ENCODE measurements at regions not wholly inside any gene's neighbourhood (a gene's known extent, or its start where the extent isn't known, plus 50 kb on each side); places are given as distances from the start of the nearest gene placed in this dataset.

DNA sequence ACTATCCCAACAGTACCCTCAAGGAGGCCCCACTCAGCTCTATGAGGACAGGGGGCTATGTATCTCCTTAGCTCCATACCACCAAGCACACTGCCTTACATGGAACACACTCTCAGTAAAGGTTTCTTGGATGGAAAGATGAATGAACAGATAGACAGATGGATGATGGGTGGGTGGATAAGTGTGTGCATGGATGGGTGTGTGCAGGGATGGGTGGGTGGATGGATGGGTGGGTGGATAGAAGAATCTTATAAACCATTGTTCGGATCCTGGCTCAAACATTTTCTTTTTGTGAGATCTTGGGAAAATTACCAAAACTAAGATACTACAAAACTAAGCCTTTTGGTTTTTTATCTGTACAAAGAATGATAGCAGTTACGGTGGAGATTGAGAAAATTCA, 111.0 kb upstream of the NFIA start:
- TF ChIP-seq, protein P1, sequence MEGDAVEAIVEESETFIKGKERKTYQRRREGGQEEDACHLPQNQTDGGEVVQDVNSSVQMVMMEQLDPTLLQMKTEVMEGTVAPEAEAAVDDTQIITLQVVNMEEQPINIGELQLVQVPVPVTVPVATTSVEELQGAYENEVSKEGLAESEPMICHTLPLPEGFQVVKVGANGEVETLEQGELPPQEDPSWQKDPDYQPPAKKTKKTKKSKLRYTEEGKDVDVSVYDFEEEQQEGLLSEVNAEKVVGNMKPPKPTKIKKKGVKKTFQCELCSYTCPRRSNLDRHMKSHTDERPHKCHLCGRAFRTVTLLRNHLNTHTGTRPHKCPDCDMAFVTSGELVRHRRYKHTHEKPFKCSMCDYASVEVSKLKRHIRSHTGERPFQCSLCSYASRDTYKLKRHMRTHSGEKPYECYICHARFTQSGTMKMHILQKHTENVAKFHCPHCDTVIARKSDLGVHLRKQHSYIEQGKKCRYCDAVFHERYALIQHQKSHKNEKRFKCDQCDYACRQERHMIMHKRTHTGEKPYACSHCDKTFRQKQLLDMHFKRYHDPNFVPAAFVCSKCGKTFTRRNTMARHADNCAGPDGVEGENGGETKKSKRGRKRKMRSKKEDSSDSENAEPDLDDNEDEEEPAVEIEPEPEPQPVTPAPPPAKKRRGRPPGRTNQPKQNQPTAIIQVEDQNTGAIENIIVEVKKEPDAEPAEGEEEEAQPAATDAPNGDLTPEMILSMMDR (IDR thresholded peaks at IDR 0.05): no peak
- no peak for TF ChIP-seq POLR2A (IDR thresholded peaks at IDR 0.05)
